Caco-2 (cell line): ENCODE measurements at regions not wholly inside any gene's neighbourhood (a gene's known extent, or its start where the extent isn't known, plus 50 kb on each side); places are given as distances from the start of the nearest gene placed in this dataset.

Experiments
- BruUV-seq: library from RNA; stranded (reverse); fragments of 400-500 nt; replicated peaks from 2 replicates; lab custom pipeline; 2021; lab: Mats Ljungman, UMichigan
- CTCF ChIA-PET: fragments of 300-600 bp; sonication (Branson Sonifier 250); formaldehyde crosslinking; loops from one replicate; lab custom pipeline; 2022; ENCODE audit warnings: antibody characterized with exemption; lab: Charles Lee
- POLR2A ChIA-PET: fragments of 300-600 bp; sonication (Branson Sonifier 250); formaldehyde crosslinking; loops from one replicate; lab custom pipeline; 2022; ENCODE audit warnings: antibody characterized with exemption; lab: Charles Lee
- DNase-seq, 2 experiments: peaks; one replicate each; pipeline versions ENCODE4 v3.0.0 to v3.0.0-alpha.2; 2020 to 2022
- H3K27me3 ChIP-seq: replicated peaks from 2 replicates; pipeline ENCODE4 v1.6.0; 2011; ENCODE audit warnings: low read length; ENCODE audit not compliant: control insufficient read depth, insufficient read depth
- H3K36me3 ChIP-seq: 2 replicates; pipeline ENCODE4 v1.5.1; 2011; ENCODE audit warnings: low read length; ENCODE audit not compliant: control insufficient read depth, insufficient read depth
- H3K4me1 ChIP-seq: fragments of 250-450 bp; sonication (Bioruptor Pico); 2 replicates; pipeline ENCODE4 v1.5.1; 2020; ENCODE audit warnings: mild to moderate bottlenecking
- H3K4me3 ChIP-seq: 2 replicates; pipeline ENCODE4 v1.5.1; 2011; ENCODE audit warnings: low read depth, mild to moderate bottlenecking, control low read depth, low read length
- H3K9me3 ChIP-seq: fragments of 250-450 bp; sonication (Bioruptor Pico); 2 replicates; pipeline ENCODE4 v1.5.1; 2020; ENCODE audit warnings: mild to moderate bottlenecking, moderate library complexity
- H3K27ac Mint-ChIP-seq: one replicate; pipeline ENCODE4 v1.8.0; 2022; ENCODE audit warnings: mixed read lengths; ENCODE audit not compliant: unreplicated experiment
- H3K27me3 Mint-ChIP-seq: one replicate; pipeline ENCODE4 v1.8.0; 2022; ENCODE audit warnings: mixed read lengths; ENCODE audit not compliant: insufficient read depth, unreplicated experiment
- H3K36me3 Mint-ChIP-seq: one replicate; pipeline ENCODE4 v1.8.0; 2022; ENCODE audit warnings: mild to moderate bottlenecking, mixed read lengths; ENCODE audit not compliant: insufficient read depth, unreplicated experiment
- H3K4me1 Mint-ChIP-seq: one replicate; pipeline ENCODE4 v1.8.0; 2022; ENCODE audit warnings: low read depth, mixed read lengths; ENCODE audit not compliant: unreplicated experiment
- H3K4me3 Mint-ChIP-seq: one replicate; pipeline ENCODE4 v1.8.0; 2022; ENCODE audit warnings: mild to moderate bottlenecking, moderate library complexity, mixed read lengths; ENCODE audit not compliant: unreplicated experiment
- H3K9me3 Mint-ChIP-seq: one replicate; pipeline ENCODE4 v1.8.0; 2022; ENCODE audit warnings: mixed read lengths; ENCODE audit not compliant: unreplicated experiment
- CTCF ChIP-seq, 2 experiments: fragments of 200-600 bp in 1 of 2; IDR thresholded peaks; 1 replicate in 1 of 2; 2 replicates in 1 of 2; pipeline versions ENCODE4 v1.5.1 to v1.8.0; 2011 to 2022; ENCODE audit warnings: antibody characterized with exemption in 1 of 2, control low read depth in 1 of 2, inconsistent platforms in 1 of 2, low read depth in 1 of 2, low read length in 1 of 2, mild to moderate bottlenecking in 1 of 2, moderate library complexity in 1 of 2; ENCODE audit not compliant: insufficient read depth in 1 of 2, severe bottlenecking in 1 of 2, unreplicated experiment in 1 of 2
- intact Hi-C: fragments of 100-400 bp; cut with micrococcal nuclease; formaldehyde crosslinking; loops from one replicate; pipeline ENCODE4 v1.10.0; 2022; ENCODE audit not compliant: unreplicated experiment

- H3K27me3 ChIP-seq, result no peaks in the 10 kb centered on the region
- ChIA-PET POLR2A (no interaction called here), CTCF (no interaction called here)
- no peak overlapping the region for H3K4me3 Mint-ChIP-seq
- intact Hi-C loops, result no loop called here
- no peaks in the 10 kb centered on the region for H3K36me3 Mint-ChIP-seq
- TF ChIP-seq CTCF (IDR thresholded peaks at IDR 0.05; ENCODE audit: insufficient read depth in 1 of 2, low read depth in 1 of 2, low read length in 1 of 2, severe bottlenecking in 1 of 2, unreplicated experiment in 1 of 2), result no peak
- peaks cover 15% of the 10 kb centered on the region for H3K4me1 ChIP-seq
- no peaks in the 10 kb centered on the region for H3K9me3 Mint-ChIP-seq
- no peak for DNase-seq
- peak overlapping the region; percentile 55 for H3K27ac Mint-ChIP-seq
- no peaks in the 10 kb centered on the region for H3K9me3 ChIP-seq
- no peak overlapping the region for H3K4me3 ChIP-seq
- no TSS peak for BruUV-seq
- peaks cover 17% of the 10 kb centered on the region for H3K4me1 Mint-ChIP-seq
- no peaks in the 10 kb centered on the region for H3K36me3 ChIP-seq
- H3K27me3 Mint-ChIP-seq, result no peaks in the 10 kb centered on the region
Observed at GRCh38 chr1:55418208-55419000, 203.2 kb upstream of the USP24 start.

GRCh38 chr1:55416164-55416842 is 201.1 kb upstream of the USP24 start:
- no peak for TF ChIP-seq CTCF (IDR thresholded peaks at IDR 0.05; ENCODE audit: insufficient read depth in 1 of 2, low read depth in 1 of 2, low read length in 1 of 2, severe bottlenecking in 1 of 2, unreplicated experiment in 1 of 2)
- DNase-seq, result no peak
- Histone ChIP-seq H3K4me1 (peaks cover 12% of the 10 kb centered on the region), H3K36me3 (no peaks in the 10 kb centered on the region), H3K9me3 (no peaks in the 10 kb centered on the region), H3K27me3 (no peaks in the 10 kb centered on the region), H3K4me3 (no peak overlapping the region)
- ChIA-PET CTCF (no interaction called here), POLR2A (no interaction called here)
- H3K4me1 Mint-ChIP-seq, result peaks cover 12% of the 10 kb centered on the region
- no peaks in the 10 kb centered on the region for H3K9me3 Mint-ChIP-seq
- no peaks in the 10 kb centered on the region for H3K36me3 Mint-ChIP-seq
- no peak overlapping the region for H3K27ac Mint-ChIP-seq
- intact Hi-C loops, result no loop called here
- no TSS peak for BruUV-seq
- H3K27me3 Mint-ChIP-seq, result no peaks in the 10 kb centered on the region
- H3K4me3 Mint-ChIP-seq, result no peak overlapping the region

- Mint-ChIP-seq H3K36me3 (no peaks in the 10 kb centered on the region), H3K4me3 (no peak overlapping the region), H3K27me3 (no peaks in the 10 kb centered on the region), H3K27ac (no peak overlapping the region), H3K4me1 (no peaks in the 10 kb centered on the region), H3K9me3 (no peaks in the 10 kb centered on the region)
- POLR2A ChIA-PET, result no interaction called here
- DNase-seq, result no peak
- Histone ChIP-seq H3K36me3 (no peaks in the 10 kb centered on the region), H3K4me1 (no peaks in the 10 kb centered on the region), H3K9me3 (no peaks in the 10 kb centered on the region), H3K4me3 (no peak overlapping the region), H3K27me3 (no peaks in the 10 kb centered on the region)
- no TSS peak for BruUV-seq
- TF ChIP-seq CTCF (IDR thresholded peaks at IDR 0.05; ENCODE audit: insufficient read depth in 1 of 2, low read depth in 1 of 2, low read length in 1 of 2, severe bottlenecking in 1 of 2, unreplicated experiment in 1 of 2), result no peak
- intact Hi-C loops, result no loop called here
- CTCF ChIA-PET, result no interaction called here
Observed at GRCh38 chr1:55413286-55413685, 198.1 kb upstream of the USP24 start.
